SJSA1 (cell line): ENCODE measurements at regions not wholly inside any gene's neighbourhood (a gene's known extent, or its start where the extent isn't known, plus 50 kb on each side); places are given as distances from the start of the nearest gene placed in this dataset.

ENCODE experiments used
- DNase-seq, 2 experiments: peaks; one replicate each; pipeline ENCODE4 v3.0.0-alpha.2; 2015 to 2020; ENCODE audit warnings: low spot score in 2 of 2, low read depth in 1 of 2
- H3K27ac ChIP-seq: fragments of 250-450 bp; sonication (Bioruptor Pico); 2 replicates; pipeline ENCODE4 v1.5.1; 2020; ENCODE audit warnings: mild to moderate bottlenecking, moderate library complexity
- H3K27me3 ChIP-seq: fragments of 250-450 bp; sonication (Bioruptor Pico); replicated peaks from 2 replicates; pipeline ENCODE4 v1.5.1; 2020; ENCODE audit warnings: mild to moderate bottlenecking, moderate library complexity
- H3K36me3 ChIP-seq: fragments of 250-450 bp; sonication (Bioruptor Pico); 2 replicates; pipeline ENCODE4 v1.5.1; 2020; ENCODE audit warnings: mild to moderate bottlenecking
- H3K4me1 ChIP-seq: fragments of 250-450 bp; sonication (Bioruptor Pico); replicated peaks from 2 replicates; pipeline ENCODE4 v1.6.1; 2021; ENCODE audit warnings: mild to moderate bottlenecking
- H3K4me3 ChIP-seq: fragments of 250-450 bp; sonication (Bioruptor Pico); 2 replicates; pipeline ENCODE4 v1.5.1; 2020; ENCODE audit warnings: mild to moderate bottlenecking
- H3K9me3 ChIP-seq: fragments of 250-450 bp; sonication (Bioruptor Pico); replicated peaks from 2 replicates; pipeline ENCODE4 v1.5.1; 2020; ENCODE audit warnings: mild to moderate bottlenecking

DNA sequence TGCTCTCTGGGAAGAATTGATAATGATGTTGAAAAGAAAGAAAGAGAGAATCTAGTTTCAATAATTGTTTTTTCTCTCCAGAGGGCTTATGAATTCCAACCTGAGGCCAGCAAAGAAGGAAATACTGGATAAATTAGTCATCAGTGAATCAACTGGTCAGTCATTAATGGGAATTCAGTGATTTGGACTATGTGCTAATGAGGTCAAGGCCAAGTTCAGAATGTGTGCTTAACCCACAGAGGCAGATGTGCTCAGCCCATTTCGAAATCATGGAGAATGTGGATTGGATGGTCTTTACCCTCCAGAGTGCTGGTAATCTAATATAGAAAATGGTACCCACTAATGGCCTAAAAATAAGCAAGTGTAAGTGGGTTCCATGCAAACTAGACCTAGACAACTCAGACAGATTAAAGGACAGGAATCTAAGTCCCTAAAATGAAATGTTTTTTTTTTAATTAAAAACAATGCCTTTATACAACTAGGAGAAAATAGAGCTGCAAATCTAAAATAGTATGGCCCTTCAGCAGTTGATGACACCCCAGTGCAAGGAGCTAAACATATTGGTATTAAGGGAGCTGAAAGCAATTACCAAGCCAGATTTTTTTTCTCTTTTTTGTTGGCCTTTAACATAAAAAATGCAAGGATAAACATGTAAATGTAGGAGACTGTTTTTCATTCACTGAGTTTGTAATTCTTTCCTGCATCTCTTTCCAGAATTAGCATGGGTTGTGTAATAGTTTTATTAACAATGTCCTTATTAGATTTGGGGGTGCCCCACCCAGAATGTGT, 296.9 kb downstream of the SATB2 start:
- H3K4me1 ChIP-seq: peaks cover 9% of the 10 kb centered on the region
- peak in 1 of 2 experiments; percentile 5 for DNase-seq
- no peak overlapping the region for H3K4me3 ChIP-seq
- H3K9me3 ChIP-seq: no peaks in the 10 kb centered on the region
- no peaks in the 10 kb centered on the region for H3K27me3 ChIP-seq
- H3K27ac ChIP-seq: peak overlapping the region; percentile 22; the same call in 1 of the 2 replicates
- H3K36me3 ChIP-seq: no peaks in the 10 kb centered on the region

DNA sequence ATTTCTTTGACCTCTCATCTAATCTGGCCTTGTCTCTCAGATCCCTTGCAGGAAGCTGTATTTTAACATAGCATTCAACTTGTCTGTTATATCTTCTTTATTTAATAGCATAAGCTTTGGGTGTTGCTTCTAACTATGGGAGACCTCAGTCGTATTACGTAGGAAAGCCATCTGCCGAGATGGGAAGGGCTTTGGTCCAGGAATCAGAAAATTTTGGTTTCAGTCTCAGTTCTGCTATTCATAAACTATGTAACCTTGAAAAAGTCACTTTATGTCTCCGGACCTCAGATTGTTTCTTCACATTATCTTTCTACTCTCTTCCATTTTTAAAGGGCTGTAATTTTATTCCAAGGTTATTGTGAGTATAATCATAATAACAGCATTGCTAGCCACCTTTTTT, 297.7 kb downstream of the SATB2 start:
- peak overlapping the region; percentile 22; the same call in 1 of the 2 replicates for H3K27ac ChIP-seq
- H3K4me3 ChIP-seq: no peak overlapping the region
- DNase-seq: no peak

DNA sequence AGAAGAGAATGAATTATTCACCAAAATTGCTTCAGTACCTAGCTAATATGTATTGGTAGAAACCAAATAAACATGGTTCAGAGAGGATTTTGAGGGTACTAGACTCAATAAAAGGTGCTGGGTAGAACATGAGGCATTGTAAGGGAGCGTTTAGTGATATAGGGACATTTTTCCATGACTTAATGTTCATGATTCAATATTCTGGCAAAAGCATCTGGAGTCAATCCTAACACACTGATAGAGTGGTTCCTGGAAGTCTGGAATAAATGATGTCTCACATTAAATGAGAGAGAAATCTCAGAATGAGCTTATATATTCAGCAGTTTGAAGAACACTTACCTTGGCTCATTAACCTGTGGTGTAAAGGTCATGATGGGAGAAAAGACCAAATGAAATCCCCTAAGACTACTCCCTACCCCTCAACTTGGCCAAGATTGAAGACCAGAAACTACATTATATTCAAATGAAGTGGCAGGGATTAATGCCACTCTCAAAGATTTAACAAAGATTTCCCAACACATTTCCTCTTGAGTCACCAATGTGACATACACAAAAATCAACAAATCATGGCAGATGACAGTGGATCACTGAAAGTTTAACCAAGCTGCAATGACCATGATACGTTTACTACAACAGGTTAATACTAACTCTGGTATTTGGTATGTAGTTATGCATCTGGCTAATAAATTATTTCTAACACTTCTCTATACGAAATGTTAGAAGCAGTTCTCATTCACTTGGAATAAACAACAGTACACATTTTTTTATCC, 309.5 kb downstream of the SATB2 start:
- Histone ChIP-seq H3K27me3 (no peaks in the 10 kb centered on the region), H3K36me3 (no peaks in the 10 kb centered on the region), H3K4me3 (no peak overlapping the region), H3K9me3 (no peaks in the 10 kb centered on the region), H3K27ac (no peak overlapping the region), H3K4me1 (no peaks in the 10 kb centered on the region)
- no peak for DNase-seq

More for the DNA sequence above, 297.7 kb downstream of the SATB2 start:
- H3K27me3 ChIP-seq: no peaks in the 10 kb centered on the region
- H3K4me1 ChIP-seq: peaks cover 9% of the 10 kb centered on the region
- H3K9me3 ChIP-seq: no peaks in the 10 kb centered on the region
- no peaks in the 10 kb centered on the region for H3K36me3 ChIP-seq

DNA sequence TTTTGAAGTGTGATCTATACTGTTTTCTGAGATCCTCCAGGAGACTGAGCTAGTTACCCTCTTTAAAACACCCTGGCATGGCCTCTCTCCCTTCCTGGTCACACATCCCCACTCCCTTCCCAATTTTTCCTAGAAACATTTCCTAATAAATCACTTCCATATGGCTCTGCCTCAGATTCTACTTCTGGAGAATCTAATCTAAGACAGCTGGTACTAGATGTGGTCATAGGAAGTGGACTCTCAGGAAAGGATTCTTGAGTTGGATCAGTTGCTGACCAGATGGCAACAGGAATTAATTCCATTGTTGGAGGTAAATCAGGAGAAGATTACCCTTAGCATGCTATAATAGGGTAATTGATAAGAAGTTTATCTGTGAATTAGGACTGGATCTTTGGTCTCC, 310.5 kb downstream of the SATB2 start:
- Histone ChIP-seq H3K27me3 (no peaks in the 10 kb centered on the region), H3K27ac (no peak overlapping the region), H3K9me3 (no peaks in the 10 kb centered on the region), H3K36me3 (no peaks in the 10 kb centered on the region), H3K4me1 (no peaks in the 10 kb centered on the region), H3K4me3 (no peak overlapping the region)
- no peak for DNase-seq

DNA sequence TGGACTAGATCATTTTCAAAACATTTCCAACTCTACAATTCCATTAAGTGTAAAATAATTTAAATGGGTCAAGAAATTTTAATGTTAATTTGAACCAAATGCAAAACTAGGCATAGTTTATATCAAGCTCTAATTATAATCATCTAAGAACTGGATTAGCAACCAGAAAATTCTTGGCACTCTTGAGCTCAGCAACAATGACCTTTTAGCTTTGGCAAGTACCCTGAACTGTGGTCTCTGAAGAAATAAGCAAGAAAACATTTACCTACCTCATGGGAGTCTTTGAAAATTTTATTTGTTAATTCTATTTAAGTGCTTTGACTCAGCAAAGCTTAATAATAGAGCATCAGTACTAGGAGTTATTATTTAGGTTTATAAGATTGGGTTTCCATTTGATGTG, 313.2 kb downstream of the SATB2 start:
- DNase-seq: no peak
- Histone ChIP-seq H3K27me3 (no peaks in the 10 kb centered on the region), H3K36me3 (no peaks in the 10 kb centered on the region), H3K9me3 (no peaks in the 10 kb centered on the region), H3K27ac (no peak overlapping the region), H3K4me1 (no peaks in the 10 kb centered on the region), H3K4me3 (no peak overlapping the region)

DNA sequence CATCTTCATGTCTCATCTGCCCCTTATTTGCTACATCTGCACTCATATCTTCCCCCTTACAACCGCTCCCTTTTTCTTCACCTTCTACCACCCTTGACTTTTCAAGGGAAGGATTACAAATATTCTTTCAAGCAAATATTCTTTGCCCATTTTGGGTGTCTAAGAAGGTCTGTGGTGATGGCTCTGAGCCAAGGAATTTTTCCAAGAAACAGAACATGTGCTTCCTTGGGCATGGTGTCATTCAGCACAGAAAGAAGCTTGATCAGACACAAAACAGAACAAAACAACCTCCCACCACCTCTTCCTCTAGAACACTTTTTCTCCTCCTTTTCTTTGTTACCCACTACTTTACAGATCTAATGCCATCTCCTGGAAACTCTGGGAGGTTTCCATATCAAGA, 313.7 kb downstream of the SATB2 start:
- DNase-seq: no peak
- no peaks in the 10 kb centered on the region for H3K4me1 ChIP-seq
- H3K4me3 ChIP-seq: no peak overlapping the region
- no peak overlapping the region for H3K27ac ChIP-seq
- H3K27me3 ChIP-seq: no peaks in the 10 kb centered on the region
- H3K36me3 ChIP-seq: no peaks in the 10 kb centered on the region
- no peaks in the 10 kb centered on the region for H3K9me3 ChIP-seq

DNA sequence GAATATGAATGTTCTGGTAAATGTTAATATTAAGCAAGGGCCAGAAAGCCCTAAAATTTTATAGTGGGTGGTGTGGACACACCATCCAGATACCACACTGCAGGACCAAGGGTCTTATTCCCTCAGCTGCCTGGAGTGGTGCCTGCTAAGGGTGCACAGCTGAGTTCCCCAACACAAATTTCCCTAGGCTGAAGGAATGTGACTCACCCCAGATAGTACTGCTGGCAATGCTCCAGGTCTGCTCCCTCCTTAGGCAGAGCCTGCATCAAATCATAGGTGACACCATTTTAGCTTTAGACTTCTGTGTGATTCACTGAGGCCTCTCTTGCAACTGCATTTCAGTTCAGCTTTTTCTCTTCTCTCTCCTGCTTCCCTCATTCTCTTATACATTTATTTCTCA, 321.1 kb downstream of the SATB2 start:
- H3K27me3 ChIP-seq: no peaks in the 10 kb centered on the region; the same call in 1 of the 2 replicates
- H3K4me3 ChIP-seq: no peak overlapping the region
- H3K4me1 ChIP-seq: peaks cover 5% of the 10 kb centered on the region; the same call in 1 of the 2 replicates
- H3K27ac ChIP-seq: no peak overlapping the region
- peaks cover 3% of the 10 kb centered on the region; the same call in 1 of the 2 replicates for H3K9me3 ChIP-seq
- peak; percentile 21 to 67 for DNase-seq
- no peaks in the 10 kb centered on the region for H3K36me3 ChIP-seq

DNA sequence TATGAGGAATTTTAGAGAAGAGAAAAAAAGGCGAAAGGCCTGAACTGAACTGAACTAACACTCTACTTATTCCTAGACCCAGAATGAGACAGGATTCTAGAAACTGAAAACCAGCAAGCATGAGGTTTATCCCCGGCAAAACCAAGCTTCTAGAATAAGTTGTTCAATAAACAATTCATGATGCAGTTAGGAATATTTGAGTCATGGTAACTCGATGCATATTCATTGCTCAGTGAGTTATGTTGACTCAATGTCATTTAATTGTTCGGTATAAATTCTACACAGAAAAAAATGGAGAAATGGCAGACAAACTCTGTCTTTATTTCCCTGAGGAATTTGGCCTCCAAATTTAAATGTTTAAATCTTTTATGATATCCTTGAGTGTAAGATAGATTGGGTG, 321.5 kb downstream of the SATB2 start:
- Histone ChIP-seq H3K4me3 (no peak overlapping the region), H3K36me3 (no peaks in the 10 kb centered on the region), H3K9me3 (peaks cover 3% of the 10 kb centered on the region; the same call in 1 of the 2 replicates), H3K27ac (no peak overlapping the region), H3K27me3 (no peaks in the 10 kb centered on the region; the same call in 1 of the 2 replicates), H3K4me1 (peaks cover 5% of the 10 kb centered on the region; the same call in 1 of the 2 replicates)
- no peak for DNase-seq

DNA sequence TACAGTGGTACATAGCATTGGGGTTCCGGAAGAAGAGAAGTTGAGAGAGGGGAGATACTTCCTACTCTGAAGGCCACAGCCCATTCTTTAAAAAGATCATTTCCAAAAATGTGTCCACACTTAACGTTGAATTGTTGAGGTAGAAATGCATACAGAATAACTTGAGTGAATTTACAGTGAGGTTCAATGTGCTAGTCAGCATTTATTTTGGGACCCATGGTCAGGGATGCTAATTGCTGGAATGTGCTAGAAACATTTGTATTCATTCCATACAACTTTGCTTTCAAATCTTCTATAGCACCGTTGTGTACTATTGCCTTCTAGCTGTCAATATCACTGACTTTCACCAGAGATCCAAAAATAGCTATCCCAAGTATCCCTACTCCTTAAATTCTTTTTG, 325.9 kb downstream of the SATB2 start:
- H3K27me3 ChIP-seq: no peaks in the 10 kb centered on the region; the same call in 1 of the 2 replicates
- H3K36me3 ChIP-seq: no peaks in the 10 kb centered on the region
- no peak overlapping the region for H3K27ac ChIP-seq
- H3K4me3 ChIP-seq: no peak overlapping the region
- DNase-seq: no peak
- no peaks in the 10 kb centered on the region for H3K9me3 ChIP-seq
- peaks cover 4% of the 10 kb centered on the region; the same call in 1 of the 2 replicates for H3K4me1 ChIP-seq

DNA sequence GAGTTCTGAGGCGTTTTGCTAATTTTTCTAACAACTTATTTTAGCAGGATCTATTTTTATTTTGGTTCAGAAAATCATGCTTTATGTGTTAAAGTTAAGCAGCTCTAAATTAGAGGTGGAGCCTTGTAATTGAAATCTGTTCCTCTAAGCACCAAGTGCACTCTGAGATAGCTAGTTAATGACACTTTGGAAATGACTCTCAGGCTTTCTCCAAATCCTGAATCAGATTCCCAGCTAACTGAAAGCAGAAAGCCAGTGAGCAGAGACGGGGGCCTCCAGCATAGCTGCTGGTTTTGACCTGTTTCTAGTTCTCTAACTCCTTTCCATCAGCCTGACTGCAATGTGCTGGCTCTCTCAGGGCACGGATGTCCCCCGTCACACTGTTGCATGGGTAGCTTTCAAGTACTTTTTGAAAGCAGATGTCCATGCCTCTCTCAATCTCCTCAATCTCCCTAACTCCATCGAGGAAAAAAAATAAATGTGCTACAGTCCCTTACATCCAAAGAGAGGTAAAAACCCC, 326.5 kb downstream of the SATB2 start:
- Histone ChIP-seq H3K27ac (no peak overlapping the region), H3K9me3 (no peaks in the 10 kb centered on the region), H3K4me1 (no peaks in the 10 kb centered on the region), H3K36me3 (no peaks in the 10 kb centered on the region), H3K27me3 (no peaks in the 10 kb centered on the region; the same call in 1 of the 2 replicates), H3K4me3 (no peak overlapping the region)
- DNase-seq: no peak

DNA sequence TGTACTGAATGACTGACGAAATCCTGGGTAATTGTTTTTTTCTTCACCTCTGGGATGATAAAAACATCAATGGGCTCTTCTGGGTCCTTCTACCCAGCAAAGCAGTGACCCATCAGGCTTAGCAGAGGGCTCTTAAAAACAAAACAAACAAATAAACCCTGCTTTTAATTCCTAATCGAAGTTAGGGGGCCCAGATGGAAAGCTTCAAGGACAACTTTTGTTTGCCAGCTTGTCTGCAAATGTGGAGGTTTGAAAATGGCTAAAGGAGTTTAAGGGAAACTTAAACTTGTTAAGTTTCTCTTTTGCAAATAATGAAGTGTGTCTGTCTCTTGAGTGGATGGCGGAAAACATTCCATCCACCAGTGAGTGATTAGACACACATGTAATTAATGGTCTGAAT, 327.2 kb downstream of the SATB2 start:
- no peaks in the 10 kb centered on the region for H3K36me3 ChIP-seq
- H3K27me3 ChIP-seq: no peaks in the 10 kb centered on the region; the same call in 1 of the 2 replicates
- H3K4me1 ChIP-seq: no peaks in the 10 kb centered on the region
- H3K4me3 ChIP-seq: no peak overlapping the region
- H3K27ac ChIP-seq: no peak overlapping the region
- H3K9me3 ChIP-seq: no peaks in the 10 kb centered on the region
- no peak for DNase-seq

DNA sequence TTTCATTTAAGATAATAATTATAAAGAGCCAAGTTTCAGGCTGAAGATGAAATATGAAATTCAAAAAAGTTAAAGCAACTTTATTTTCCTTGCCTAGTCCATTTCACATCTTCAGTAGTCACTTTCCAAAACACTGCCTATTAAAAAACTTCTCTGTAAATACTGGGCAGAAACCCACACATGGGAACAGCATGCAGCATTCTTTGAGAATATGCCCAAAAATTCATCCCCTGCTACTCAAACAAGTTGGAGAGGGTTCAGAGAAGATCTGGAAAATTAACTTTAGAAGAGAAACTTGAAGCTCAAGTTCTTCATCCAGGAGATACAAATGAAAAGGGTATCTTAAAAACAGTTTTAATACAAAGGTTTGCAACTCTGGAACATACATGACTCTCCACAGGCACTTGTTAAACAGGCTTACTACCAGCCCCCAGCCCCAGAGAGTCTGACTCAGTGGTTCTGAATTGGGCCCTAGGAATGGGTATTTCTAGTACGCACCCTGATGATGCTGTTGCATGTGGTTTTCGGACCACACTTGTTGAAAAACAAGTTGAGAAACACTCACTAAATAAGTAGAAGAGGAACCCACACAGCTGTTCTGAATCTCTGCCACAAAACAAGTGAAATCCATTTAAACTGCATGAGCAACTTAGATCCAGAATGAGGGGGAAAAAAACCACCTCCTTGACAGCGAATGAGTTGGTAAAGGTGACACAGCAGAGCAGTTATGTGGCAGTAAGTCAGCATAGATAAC, 329.1 kb downstream of the SATB2 start:
- no peaks in the 10 kb centered on the region for H3K4me1 ChIP-seq
- no peaks in the 10 kb centered on the region for H3K36me3 ChIP-seq
- DNase-seq: no peak
- no peak overlapping the region for H3K4me3 ChIP-seq
- no peaks in the 10 kb centered on the region for H3K9me3 ChIP-seq
- no peaks in the 10 kb centered on the region for H3K27me3 ChIP-seq
- H3K27ac ChIP-seq: no peak overlapping the region

DNA sequence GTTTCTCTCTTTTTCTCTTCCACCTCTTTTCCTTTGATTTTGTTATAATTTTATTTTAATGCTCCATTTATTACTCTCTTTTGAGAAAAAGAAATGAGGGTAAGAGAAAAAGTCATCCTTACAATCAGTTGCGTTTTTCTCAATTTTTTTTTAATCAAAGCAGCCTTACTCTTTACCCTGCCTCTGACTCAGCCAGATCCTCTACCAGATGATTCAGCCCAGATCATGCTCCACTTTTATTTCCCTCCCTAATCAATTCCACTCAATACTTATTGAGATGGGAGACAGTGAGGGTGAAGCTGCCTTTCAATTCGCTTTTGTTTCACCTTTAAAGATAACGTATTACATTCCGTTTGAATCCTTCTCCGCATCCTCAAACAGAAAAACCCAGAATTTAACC, 337.9 kb downstream of the SATB2 start:
- no peaks in the 10 kb centered on the region for H3K36me3 ChIP-seq
- no peak overlapping the region for H3K4me3 ChIP-seq
- no peaks in the 10 kb centered on the region for H3K9me3 ChIP-seq
- no peak for DNase-seq
- H3K4me1 ChIP-seq: no peaks in the 10 kb centered on the region
- no peaks in the 10 kb centered on the region for H3K27me3 ChIP-seq
- H3K27ac ChIP-seq: no peak overlapping the region
